ENCODE measurements at regions not wholly inside any gene's neighbourhood (a gene's known extent, or its start where the extent isn't known, plus 50 kb on each side); places are given as distances from the start of the nearest gene placed in this dataset.
"Not testable (repeated sequence)": the region's sequence is repeated elsewhere in the genome, so short reads cannot be mapped to it uniquely, and the experiment has no call there.

GRCh38 chr10:28895671-28896070 lies 218.3 kb downstream of the BAMBI start:
- not testable (repeated sequence) for TF ChIP-seq CTCF (conservative IDR thresholded peaks at IDR 0.05 in 1 of 2, IDR thresholded peaks at IDR 0.05 in 1 of 2; ENCODE audit: low read depth in 1 of 2, low read length in 2 of 2); EZH2 (IDR thresholded peaks at IDR 0.05; ENCODE audit: low read length, missing control alignments)

Data from fibroblast of lung (primary cell).